ENCODE measurements at regions not wholly inside any gene's neighbourhood (a gene's known extent, or its start where the extent isn't known, plus 50 kb on each side); places are given as distances from the start of the nearest gene placed in this dataset.

DNA sequence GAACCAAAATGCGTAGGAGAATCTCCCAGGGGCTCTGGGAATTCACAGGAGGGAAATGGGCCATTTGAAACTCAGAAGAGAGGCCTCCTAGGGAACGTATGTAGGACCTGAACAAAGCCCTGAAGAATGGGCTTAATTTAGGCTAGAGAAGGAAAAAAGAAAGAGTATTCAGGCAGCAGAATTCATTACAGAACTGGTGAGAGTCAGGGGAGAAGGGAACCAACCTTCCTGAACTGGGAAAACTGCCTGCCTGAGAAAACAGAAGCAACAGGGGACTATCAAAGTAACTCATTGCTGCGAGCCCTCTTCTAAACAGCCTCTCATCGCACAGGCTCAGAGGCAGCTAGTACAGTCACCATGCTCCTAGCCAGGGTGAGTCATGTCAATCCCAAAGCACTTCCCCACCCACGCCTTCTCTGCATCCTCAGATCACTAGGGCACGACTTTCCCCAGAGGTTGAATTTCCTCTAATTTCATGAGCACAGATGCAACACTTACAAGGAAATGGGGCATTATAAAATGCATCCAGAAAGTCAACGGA is 98.1 kb downstream of the ADSS2 start:
- no peak for DNase-seq

DNA sequence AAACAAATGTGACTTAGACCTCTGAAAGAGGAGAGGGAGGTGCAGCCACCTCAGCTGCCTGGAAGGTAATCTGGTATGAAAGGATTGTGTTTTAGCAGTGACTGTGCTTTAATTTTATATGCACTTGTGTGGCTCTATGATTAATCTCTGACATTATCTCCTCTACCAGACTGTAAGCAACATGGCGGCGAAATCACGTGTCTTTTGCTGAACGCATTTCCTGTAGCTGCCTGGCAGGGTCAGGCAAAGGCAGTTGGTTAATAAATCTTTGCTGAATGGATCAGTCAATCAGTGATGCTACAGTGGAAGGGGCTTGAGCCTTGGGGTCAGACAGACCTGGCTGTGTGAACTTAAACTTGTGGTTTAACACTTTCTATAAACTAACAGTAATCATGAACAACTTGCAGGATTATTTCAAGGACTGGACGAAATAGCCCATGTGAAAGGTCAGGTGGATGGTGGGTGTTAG is 96.9 kb downstream of the ADSS2 start:
- no peak for DNase-seq

DNA sequence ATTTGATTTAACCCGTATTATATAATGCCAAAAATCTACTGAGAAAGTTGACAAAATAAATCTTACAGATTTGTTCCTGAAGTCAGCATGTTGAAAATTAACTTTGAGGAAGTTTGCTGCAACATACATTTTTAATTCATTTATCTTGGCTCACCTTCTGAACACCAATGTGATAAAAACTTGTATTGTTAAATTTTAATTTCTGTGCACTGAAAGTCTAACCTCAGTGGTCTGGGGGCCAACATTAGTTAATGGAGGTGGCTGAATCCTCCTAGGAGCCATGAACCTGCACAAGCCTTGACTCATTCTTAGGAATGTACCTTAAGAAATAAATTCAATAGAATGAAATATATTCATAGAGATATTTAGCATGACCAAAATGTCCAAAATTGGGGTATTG is 95.3 kb downstream of the ADSS2 start:
- DNase-seq, result no peak

All from SHP77 (cell line).